Thoracic aorta (tissue), 2 donors: ENCODE measurements at regions not wholly inside any gene's neighbourhood (a gene's known extent, or its start where the extent isn't known, plus 50 kb on each side); places are given as distances from the start of the nearest gene placed in this dataset.

Experiments used
- ATAC-seq: fragments of 150-250 bp; one replicate; pipeline ENCODE4 v1.8.0; 2017; ENCODE audit warnings: low read depth; ENCODE audit not compliant: insufficient number of reproducible peaks, low FRiP score
- DNase-seq: peaks from one replicate; pipeline ENCODE4 v3.0.0-alpha.2; 2020; ENCODE audit warnings: low spot score
- H3K27ac ChIP-seq, 2 donors: fragments of 200-600 bp; sonication (generic); 1 replicate in 1 of 2; 2 replicates in 1 of 2; pipeline ENCODE4 v1.5.1; 2016; ENCODE audit warnings: mild to moderate bottlenecking in 2 of 2, moderate library complexity in 2 of 2
- H3K27me3 ChIP-seq: fragments of 200-600 bp; sonication (generic); replicated peaks from 2 replicates; pipeline ENCODE4 v1.6.0; 2016; ENCODE audit warnings: mild to moderate bottlenecking; ENCODE audit not compliant: insufficient read depth
- H3K36me3 ChIP-seq: fragments of 200-600 bp; sonication (generic); one replicate; pipeline ENCODE4 v1.5.1; 2016
- H3K4me1 ChIP-seq, 2 donors: fragments of 200-600 bp; sonication (generic); 1 replicate in 1 of 2; 2 replicates in 1 of 2; pipeline versions ENCODE4 v1.5.1 to v1.6.0; 2016; ENCODE audit warnings: low read depth in 2 of 2, mild to moderate bottlenecking in 1 of 2; ENCODE audit not compliant: control insufficient read depth in 1 of 2
- H3K4me3 ChIP-seq: fragments of 200-600 bp; sonication (generic); 2 replicates; pipeline ENCODE4 v1.5.1; 2016; ENCODE audit warnings: mild to moderate bottlenecking
- H3K9me3 ChIP-seq: fragments of 200-600 bp; sonication (generic); 2 replicates; pipeline ENCODE4 v1.5.1; 2016
- CTCF ChIP-seq: fragments of 200-600 bp; sonication (generic); IDR thresholded peaks from one replicate; pipeline ENCODE4 v1.5.1; 2019; ENCODE audit warnings: antibody characterized with exemption

- H3K9me3 ChIP-seq = no peaks in the 10 kb centered on the region
- no peak for DNase-seq
- H3K36me3 ChIP-seq = no peaks in the 10 kb centered on the region
- no peak for ATAC-seq
- no peaks in the 10 kb centered on the region for H3K27me3 ChIP-seq
- H3K4me3 ChIP-seq = no peak overlapping the region
- H3K27ac ChIP-seq = peak overlapping the region in 1 of 2 donors; percentile 73
- peaks cover 34 to 54% of the 10 kb centered on the region in 2 donors for H3K4me1 ChIP-seq
- no peak for TF ChIP-seq CTCF
Observed at GRCh38 chr11:8757533-8757932, 74.9 kb downstream of the RPL27A start.

GRCh38 chr11:8758619-8759169 lies 76.1 kb downstream of the RPL27A start:
- no peak overlapping the region for H3K4me3 ChIP-seq
- no peak for TF ChIP-seq CTCF
- no peaks in the 10 kb centered on the region for H3K9me3 ChIP-seq
- H3K27ac ChIP-seq = peak overlapping the region in 1 of 2 donors; percentile 43
- peaks cover 34 to 54% of the 10 kb centered on the region in 2 donors for H3K4me1 ChIP-seq
- DNase-seq (no peak), ATAC-seq (no peak)
- no peaks in the 10 kb centered on the region for H3K27me3 ChIP-seq
- H3K36me3 ChIP-seq = no peaks in the 10 kb centered on the region

- Histone ChIP-seq H3K27me3 (no peaks in the 10 kb centered on the region), H3K27ac (peak overlapping the region; percentile 13 to 43), H3K4me3 (no peak overlapping the region), H3K36me3 (no peaks in the 10 kb centered on the region), H3K9me3 (no peaks in the 10 kb centered on the region), H3K4me1 (peaks cover 34 to 56% of the 10 kb centered on the region in 2 donors)
- DNase-seq = no peak
- no peak for TF ChIP-seq CTCF
- ATAC-seq = no peak
Observed at GRCh38 chr11:8759634-8760033, 77.0 kb downstream of the RPL27A start.

GRCh38 chr11:8760896-8761295 lies 78.3 kb downstream of the RPL27A start:
- no peak overlapping the region for H3K4me3 ChIP-seq
- H3K9me3 ChIP-seq = no peaks in the 10 kb centered on the region
- no peak for ATAC-seq
- H3K27me3 ChIP-seq = no peaks in the 10 kb centered on the region
- H3K27ac ChIP-seq = no peak overlapping the region
- no peak for TF ChIP-seq CTCF
- H3K36me3 ChIP-seq = no peaks in the 10 kb centered on the region
- DNase-seq = no peak
- peaks cover 41 to 66% of the 10 kb centered on the region in 2 donors for H3K4me1 ChIP-seq

GRCh38 chr11:8763070-8763685 lies 80.6 kb downstream of the RPL27A start:
- Histone ChIP-seq H3K27ac (no peak overlapping the region), H3K9me3 (no peaks in the 10 kb centered on the region), H3K4me3 (no peak overlapping the region), H3K27me3 (no peaks in the 10 kb centered on the region), H3K4me1 (peaks cover 38 to 72% of the 10 kb centered on the region in 2 donors), H3K36me3 (no peaks in the 10 kb centered on the region)
- no peak for TF ChIP-seq CTCF
- no peak for ATAC-seq
- DNase-seq = no peak
